Stimulated activated CD4-positive, alpha-beta T cell treated with anti-CD3 and anti-CD28 coated beads, Interleukin-12 subunit alpha, Interleukin-12 subunit beta, amount 100 ng/mL, for 4 hours (primary cell): ENCODE measurements at regions not wholly inside any gene's neighbourhood (a gene's known extent, or its start where the extent isn't known, plus 50 kb on each side); places are given as distances from the start of the nearest gene placed in this dataset.

Experiments
- DNase-seq: peaks from one replicate; pipeline ENCODE4 v3.0.0-alpha.2; 2020

GRCh38 chr20:56976336-56976735 lies 290.1 kb downstream of the BMP7 start:
- no peak for DNase-seq

- DNase-seq = no peak
These were observed 288.0 kb downstream of the BMP7 start for GRCh38 chr20:56978475-56978874.

- no peak for DNase-seq
These were observed 287.3 kb downstream of the BMP7 start for GRCh38 chr20:56979125-56979524.

GRCh38 chr20:56981301-56981700 lies 285.1 kb downstream of the BMP7 start:
- DNase-seq = no peak

- DNase-seq = no peak
These were observed 282.6 kb downstream of the BMP7 start for GRCh38 chr20:56983813-56984212.

- DNase-seq = no peak
These were observed 281.3 kb downstream of the BMP7 start for GRCh38 chr20:56985066-56985685.

GRCh38 chr20:56986476-56986875 lies 280.0 kb downstream of the BMP7 start:
- no peak for DNase-seq

- DNase-seq = no peak
These were observed 279.3 kb downstream of the BMP7 start for GRCh38 chr20:56986931-56987720.

- DNase-seq = no peak
These were observed 278.5 kb downstream of the BMP7 start for GRCh38 chr20:56987986-56988385.

- no peak for DNase-seq
These were observed 278.0 kb downstream of the BMP7 start for GRCh38 chr20:56988446-56988845.

- DNase-seq = no peak
These were observed 276.9 kb downstream of the BMP7 start for GRCh38 chr20:56989516-56989915.

GRCh38 chr20:56993020-56993559 lies 273.4 kb downstream of the BMP7 start:
- DNase-seq = no peak

- DNase-seq = no peak
These were observed 272.4 kb downstream of the BMP7 start for GRCh38 chr20:56994006-56994405.

- no peak for DNase-seq
These were observed 271.3 kb downstream of the BMP7 start for GRCh38 chr20:56995149-56995548.

GRCh38 chr20:56995635-56996075 lies 270.8 kb downstream of the BMP7 start:
- DNase-seq = no peak

- no peak for DNase-seq
These were observed 269.9 kb downstream of the BMP7 start for GRCh38 chr20:56996533-56996932.

- no peak for DNase-seq
These were observed 268.0 kb downstream of the BMP7 start for GRCh38 chr20:56998438-56998837.

GRCh38 chr20:57000441-57000968 lies 265.9 kb downstream of the BMP7 start:
- no peak for DNase-seq

- DNase-seq = no peak
These were observed 265.2 kb downstream of the BMP7 start for GRCh38 chr20:57001126-57001767.

GRCh38 chr20:57002066-57002570 lies 264.3 kb downstream of the BMP7 start:
- DNase-seq = no peak

GRCh38 chr20:57003012-57003411 lies 263.4 kb downstream of the BMP7 start:
- DNase-seq = no peak

- no peak for DNase-seq
These were observed 262.0 kb downstream of the BMP7 start for GRCh38 chr20:57004416-57004815.
